NCI-H774 (cell line): ENCODE measurements at regions not wholly inside any gene's neighbourhood (a gene's known extent, or its start where the extent isn't known, plus 50 kb on each side); places are given as distances from the start of the nearest gene placed in this dataset.
"Not testable (repeated sequence)": the region's sequence is repeated elsewhere in the genome, so short reads cannot be mapped to it uniquely, and the experiment has no call there.

Experiments
- DNase-seq: peaks from one replicate; lab custom pipeline; 2025; lab: John Stamatoyannopoulos, UW

DNA sequence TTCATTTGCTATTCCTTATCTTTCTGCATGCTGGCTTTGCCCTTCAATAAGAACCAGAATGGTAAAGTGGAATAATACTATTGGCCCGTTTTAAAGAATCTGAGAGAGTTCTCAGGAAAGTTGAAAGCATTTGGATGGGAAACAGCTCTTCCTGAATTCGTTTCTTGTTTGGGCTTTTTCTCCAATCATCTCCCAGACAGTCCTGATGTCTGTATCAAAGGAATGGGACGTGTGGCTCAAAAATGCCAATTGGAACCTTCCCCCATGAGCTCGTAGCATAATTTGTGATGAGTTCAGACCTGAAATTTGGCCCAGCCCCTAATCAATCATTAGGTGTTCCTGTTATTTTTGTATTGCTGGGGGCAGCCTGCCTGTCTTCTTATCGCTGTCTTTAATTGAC lies 75.8 kb upstream of the BACH2 start:
- DNase-seq: no peak

DNA sequence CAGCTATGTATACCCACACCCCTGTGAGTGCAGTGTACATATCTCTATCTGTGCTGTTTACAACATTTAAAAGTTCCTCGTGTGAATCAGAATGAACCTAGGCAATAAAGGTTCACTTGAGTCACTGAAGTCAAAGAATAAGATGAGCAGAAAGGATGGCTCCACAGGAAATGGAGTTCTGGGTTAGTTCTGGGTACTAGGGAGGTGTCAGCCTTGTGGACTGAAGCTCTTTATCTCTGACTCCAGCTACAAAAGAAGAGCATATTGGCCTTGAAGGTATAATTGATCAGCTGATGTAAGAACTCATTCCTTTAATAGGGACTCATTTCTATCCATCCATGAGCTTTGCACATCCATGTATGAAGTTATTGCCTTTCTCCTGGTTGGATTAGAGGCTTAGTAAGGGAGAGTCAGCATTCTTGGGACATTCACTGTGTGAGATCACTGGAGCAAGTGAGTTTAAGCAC lies 73.9 kb upstream of the BACH2 start:
- no peak for DNase-seq

DNA sequence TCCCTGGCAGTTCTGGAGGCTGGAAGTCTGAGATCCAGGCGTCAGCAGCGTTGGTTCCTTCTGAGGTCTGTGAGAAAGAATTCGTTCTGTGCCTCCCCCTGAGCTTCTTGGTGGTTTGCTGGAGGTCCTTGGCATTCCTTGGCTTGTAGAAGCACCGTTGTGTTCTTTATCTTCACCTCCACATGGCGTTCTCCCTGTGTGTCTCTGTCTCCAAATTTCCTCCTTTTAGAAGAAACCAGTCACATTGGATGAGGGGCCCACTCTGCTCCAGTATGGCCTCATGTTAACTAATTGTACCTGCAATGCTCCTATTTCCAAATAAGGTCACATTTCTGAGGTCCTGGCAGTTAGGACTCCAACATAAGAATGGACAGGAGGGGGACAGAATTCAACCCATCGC lies 73.0 kb upstream of the BACH2 start:
- DNase-seq: no peak

DNA sequence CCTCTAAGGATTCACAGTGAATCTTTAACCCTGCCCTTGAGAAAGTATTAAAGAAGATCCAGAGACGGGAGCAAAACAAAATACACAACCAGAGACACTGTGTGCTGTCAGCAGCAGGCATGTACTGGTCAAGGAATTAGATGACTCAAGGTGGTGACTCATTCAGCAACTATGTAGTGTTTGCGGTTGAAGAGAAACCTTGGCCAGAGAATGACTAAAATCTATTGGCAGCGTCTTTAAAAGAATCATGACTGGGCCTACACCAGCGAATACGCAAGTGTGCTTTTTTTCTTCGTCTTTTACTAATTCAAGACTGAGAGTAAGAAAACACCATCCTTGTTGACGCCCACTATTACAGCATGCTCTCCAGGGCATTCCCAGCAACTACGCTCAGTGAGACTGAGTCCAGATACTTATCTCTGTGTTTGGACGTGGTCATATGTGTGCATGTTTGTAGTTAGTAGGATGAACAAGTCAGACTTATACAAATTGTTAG lies 72.4 kb upstream of the BACH2 start:
- no peak for DNase-seq

DNA sequence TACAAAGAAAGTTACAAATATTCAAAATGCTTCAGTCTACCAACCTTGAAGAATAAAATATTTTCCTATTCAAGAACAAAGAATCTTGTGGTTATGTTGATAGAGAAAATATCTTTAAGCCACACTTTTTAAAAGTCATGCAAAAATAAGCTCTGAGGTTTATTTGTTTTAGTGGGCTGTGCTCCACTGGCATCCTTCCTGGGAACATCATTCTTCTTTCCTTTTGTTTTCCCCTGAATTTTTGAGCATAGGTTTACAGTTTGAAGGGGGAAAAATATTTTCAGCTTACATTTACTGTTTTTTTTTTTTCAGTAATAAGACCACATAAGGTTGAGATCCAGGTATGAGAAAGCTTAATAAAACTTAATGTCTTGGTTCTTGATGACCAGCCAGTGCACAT lies 72.0 kb upstream of the BACH2 start:
- DNase-seq: no peak

DNA sequence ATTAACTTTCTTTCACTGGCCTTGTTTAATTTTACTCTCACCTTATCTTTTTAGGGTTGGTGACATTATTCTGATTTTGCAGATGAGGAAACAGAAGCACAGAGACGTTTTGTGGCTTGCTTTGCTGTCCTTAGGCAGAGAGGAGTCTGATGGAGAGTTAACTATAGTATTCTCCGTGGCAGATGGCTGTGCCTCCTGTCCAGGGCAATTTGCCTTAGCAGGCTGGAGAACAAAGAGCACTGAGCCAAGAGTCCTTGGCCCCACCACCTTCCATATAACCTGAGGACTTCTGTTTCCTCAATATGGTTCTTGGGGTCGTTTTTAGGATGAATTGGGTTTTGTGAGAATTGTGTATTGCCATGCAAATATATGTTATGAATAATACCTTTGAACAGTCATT lies 71.4 kb upstream of the BACH2 start:
- DNase-seq: no peak

DNA sequence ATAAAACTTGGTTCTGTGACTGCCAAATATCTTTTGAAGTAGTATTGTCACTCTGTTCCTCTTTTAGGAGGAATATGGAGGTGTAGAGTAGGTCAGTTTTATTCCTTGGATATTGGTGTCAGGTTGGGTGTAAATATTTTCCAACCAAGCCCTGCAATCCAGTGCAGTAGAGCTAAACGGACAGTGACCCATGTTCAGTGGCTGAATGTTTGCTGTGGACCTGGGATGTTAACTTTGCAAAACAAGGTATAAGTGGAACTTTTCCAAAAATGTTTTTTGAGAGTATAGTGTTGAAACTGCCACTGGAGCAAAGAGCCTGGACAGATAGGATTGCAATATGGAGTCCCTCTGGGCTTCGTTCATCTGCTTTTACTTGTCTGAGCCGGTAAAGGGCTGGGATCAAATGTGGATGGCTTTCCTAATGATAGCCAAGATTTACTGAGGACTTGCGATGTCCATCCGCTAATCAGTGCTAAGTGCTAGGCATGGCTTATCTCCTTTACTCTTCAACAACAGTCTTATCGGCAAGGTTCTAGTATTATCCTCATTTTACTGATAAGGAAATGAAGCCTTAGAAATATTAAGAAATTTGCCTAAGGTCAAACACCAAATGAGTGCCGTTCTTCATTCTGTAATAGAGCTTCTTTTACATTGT lies 69.0 kb upstream of the BACH2 start:
- DNase-seq: no peak

DNA sequence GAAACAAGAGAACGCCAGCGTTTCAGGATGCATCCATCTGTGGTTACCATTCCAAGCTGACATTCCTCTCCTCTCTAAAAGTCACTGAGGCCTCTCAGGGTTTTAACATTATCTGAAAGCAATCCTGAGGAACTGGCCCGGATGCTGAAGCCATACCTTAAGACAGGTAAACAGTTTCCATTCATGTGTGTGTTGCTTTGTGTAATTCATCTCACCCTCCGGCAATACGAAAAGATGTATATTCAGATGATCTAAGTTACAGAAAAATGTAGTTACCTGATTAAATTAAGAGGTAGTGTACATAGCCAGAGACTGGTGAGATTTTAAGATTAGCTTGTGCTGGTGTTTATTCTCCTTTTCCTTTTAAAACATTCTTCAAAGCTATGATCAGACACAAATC lies 68.4 kb upstream of the BACH2 start:
- no peak for DNase-seq

DNA sequence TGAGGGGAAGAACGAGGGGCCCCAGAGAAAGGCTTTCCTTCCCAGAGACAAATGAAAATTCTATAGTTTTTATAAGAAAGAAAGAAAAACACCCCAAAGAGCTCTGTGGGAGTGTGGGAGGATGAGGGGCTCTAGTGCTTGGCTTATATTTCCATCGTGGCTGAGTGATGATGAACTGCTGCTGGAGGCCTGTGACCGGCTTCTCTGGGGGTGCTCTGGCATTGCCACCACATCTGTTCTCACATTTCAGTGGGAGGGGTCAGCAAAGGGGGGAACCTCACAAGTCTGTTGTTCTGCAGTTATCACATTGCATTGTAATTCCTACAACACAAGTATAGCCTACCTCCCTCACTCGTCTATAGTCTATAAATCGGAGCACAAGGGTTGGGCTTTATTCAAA lies 67.6 kb upstream of the BACH2 start:
- DNase-seq: no peak

DNA sequence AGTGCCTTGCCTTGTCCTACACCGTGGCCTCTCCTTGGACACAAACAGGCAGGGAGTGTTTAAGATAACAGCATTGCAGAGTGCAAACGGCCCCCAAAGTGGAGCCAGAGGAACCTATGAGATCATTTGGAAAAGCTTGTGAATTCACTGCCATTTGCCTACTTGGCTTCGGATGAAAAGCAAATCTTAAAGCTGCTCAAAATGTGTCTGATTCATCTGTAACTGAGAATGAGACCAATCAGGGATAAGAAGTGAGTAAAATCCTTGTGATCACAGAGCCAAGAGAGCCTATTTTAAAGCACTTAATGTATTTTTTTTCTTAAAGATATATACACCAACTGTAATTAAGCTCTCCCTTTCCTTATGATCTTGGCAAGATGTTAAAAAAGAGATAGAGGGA lies 65.7 kb upstream of the BACH2 start:
- no peak for DNase-seq

DNA sequence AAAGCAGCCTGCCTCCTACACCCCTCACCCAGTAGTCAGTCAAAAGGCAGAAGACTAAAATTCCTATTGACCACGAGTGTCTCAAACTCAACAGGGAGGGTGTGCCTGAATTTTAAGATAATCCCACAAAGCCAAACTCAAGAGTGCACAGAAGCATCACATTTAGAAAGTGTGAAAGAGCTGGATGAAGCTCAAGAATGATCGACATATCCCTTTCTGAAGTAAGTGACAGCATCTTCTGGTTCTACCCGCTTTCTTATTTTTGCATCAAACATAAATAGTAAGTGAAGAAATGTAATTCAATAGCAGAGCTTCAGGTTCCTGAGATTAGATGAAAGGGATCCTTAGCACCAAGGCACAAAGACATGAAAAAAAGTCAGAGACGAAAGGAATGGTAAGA lies 64.5 kb upstream of the BACH2 start:
- no peak for DNase-seq

DNA sequence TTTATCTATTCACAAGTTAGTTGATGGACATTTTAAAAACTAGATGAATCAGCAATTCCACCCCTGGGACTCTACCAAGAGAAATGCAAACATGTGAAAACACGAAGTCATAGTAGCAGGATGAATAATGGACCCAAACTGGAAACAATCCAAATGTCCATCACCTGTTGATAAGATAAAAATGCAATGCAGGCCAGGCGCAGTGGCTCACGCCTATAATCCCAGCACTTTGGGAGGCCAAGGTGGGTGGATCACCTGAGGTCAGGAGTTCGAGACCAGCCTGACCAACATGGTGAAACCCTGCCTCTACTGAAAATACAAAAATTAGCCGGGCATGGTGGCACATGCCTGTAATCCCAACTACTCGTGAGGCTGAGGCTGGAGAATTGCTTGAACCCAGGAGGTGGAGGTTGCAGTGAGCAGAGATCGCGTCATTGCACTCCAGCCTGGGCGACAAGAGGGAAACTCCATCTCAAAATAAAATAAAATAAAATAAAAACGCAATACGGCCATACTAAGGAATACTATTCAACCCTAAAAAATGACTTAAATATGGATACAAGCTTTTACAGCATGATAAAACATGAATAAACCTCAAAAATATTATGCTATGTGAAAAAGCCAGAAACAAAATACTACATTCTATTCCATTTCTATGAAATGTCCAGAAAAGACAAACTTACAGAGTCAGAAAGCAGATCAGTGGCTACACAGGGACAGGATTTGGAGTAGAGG lies 61.6 kb upstream of the BACH2 start:
- DNase-seq: not testable (repeated sequence)

DNA sequence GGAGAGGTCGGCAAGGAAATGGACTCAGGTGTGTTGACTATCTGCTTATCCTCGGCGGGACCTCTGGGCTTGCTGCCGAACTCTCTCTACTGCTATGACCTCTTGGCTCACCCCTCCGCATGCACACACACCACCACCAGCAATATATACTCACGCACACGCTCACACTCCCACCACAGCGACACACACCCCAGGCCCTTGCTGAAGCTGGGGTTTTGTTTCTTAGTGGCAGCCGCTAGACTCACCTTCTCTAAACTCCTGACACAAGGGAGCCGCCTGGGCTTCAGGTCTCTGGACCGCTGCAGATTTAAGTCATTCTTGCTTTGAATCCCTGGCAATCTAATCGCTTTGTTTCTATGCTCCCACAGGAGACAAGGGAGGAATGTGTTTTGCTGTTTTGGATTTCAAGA lies 59.4 kb upstream of the BACH2 start:
- no peak for DNase-seq

DNA sequence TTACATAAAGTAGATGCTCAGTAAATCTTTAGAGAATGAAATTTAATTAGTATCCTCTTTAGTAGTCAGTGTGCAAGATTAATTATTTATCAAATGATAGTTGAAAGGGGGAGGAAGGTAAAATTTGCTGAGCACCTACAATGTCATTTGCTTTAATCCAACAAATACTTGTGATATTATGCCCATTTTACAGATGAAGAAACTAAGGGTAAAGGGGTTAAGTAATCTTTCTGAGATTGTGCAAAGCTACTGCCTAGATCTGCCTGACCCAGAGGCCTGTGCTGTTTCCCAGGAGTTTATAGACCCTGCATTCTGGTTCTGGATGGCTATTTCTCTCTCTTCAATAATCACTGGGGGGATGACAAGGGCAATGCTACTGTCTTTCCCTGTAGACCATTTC lies 58.3 kb upstream of the BACH2 start:
- no peak for DNase-seq

DNA sequence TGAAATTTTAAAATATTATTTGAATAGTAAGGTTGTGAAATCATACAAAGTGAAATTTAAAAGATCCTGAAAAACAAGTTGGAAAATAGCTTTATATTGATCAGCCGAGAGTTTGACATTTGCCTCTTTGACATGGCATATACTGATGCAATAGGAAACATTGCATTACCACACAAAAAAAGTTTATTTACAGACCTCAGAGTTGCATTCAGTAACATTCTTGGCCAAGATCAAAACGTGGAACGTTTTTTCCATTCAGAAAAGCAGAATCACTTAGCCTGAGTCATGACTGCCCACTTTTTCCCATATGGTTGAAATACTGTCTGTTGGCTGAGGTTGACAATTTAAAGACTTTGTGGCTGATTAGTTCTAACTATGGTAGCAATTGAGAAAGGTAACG lies 55.1 kb upstream of the BACH2 start:
- DNase-seq: no peak

DNA sequence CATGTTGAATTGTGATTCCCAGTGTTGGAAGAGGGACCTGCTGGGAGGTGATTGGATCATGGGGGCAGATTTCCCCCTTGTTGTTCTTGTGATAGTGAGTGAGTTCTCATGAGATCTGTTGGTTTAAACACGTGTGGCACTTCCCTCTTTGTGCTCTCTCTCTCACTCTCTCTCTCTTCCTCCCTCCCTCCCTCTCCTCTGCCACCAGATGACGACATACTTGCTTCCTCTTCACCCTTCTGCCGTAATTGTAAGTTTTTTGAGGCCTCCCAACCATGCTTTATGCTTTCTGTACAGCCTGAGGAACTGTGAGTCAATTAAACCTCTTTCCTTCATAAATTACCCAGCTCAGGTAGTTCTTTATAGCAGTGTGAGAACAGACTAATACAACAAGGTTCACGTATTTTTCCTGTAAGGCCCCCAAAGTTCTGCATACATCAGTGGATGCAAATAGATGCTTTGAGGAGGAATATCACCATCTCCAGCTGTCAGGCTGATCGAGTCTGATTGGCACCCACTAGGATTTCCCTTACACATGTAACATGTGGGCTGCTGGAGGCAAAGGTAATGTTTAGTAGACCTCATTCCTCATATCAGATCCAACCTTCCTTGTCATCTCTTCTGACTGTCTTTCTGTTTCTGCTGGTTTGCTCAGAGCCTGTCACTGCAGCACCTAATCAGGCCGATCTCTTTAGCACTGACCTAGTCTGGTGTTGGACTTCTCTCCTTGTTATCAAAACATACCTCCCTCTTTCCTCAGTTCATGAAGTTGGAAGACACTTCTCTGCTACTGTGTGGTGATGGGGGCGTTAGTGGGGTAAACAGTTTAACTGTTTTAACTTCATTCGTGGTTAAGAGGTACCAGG lies 54.3 kb upstream of the BACH2 start:
- no peak for DNase-seq

DNA sequence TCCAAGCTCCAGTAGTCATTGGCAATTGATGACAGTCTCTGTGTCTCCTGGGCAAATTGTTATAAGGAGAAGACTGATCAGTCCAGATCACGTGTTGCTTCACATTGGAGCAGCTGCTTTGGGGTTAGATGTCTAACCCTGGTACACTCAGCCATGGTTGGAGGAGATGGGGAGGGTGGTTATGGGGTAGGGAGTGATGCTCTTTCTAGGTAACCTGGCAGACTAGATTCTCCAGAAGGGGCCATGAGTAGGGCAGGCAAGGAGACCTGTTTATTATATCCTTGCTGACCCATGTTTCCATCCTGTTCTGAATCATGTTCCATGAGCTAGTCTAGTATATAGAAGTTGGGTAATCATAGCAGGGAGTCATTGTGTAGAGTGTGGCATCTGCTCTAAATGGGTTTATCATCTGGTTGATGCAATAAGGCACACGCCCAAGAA lies 50.8 kb upstream of the BACH2 start:
- no peak for DNase-seq

DNA sequence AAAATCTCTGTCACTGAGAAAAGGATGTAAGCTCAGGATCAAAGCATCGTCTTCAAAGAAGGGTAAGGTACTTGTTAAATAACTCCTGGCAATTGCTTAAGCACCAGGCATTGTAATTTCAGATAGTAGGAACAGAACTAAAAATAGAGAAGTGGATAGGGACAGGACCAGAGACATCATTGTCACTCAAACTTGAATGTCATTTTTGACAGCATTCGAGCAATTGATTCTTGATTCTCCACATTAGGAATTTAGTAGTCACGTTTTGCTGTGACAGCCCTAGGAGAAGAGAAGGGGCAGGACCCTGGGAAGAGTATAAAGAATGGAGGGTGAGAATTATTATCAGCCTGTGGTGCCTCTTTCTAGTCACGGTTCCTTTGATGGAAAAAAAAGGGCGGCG lies 50.1 kb upstream of the BACH2 start:
- DNase-seq: no peak
